HFFc6 (cell line): ENCODE measurements at regions not wholly inside any gene's neighbourhood (a gene's known extent, or its start where the extent isn't known, plus 50 kb on each side); places are given as distances from the start of the nearest gene placed in this dataset.

Source experiments
- DNase-seq: peaks from one replicate; pipeline ENCODE4 v3.0.0-alpha.2; 2018
- H3K27ac Mint-ChIP-seq: 2 replicates; pipeline ENCODE4 v1.8.0; 2020; ENCODE audit warnings: mild to moderate bottlenecking, mixed read lengths
- H3K27me3 Mint-ChIP-seq: 2 replicates; pipeline ENCODE4 v1.8.0; 2021; ENCODE audit warnings: mild to moderate bottlenecking, moderate library complexity, mixed read lengths; ENCODE audit not compliant: insufficient read depth
- H3K36me3 Mint-ChIP-seq: 2 replicates; pipeline ENCODE4 v1.8.0; 2021; ENCODE audit warnings: low read depth, mixed read lengths
- H3K4me1 Mint-ChIP-seq: 2 replicates; pipeline ENCODE4 v1.8.0; 2020; ENCODE audit warnings: low read depth, mixed read lengths
- H3K4me3 Mint-ChIP-seq: 2 replicates; pipeline ENCODE4 v1.8.0; 2020; ENCODE audit warnings: mild to moderate bottlenecking, moderate library complexity, mixed read lengths
- H3K9me3 Mint-ChIP-seq: 2 replicates; pipeline ENCODE4 v1.8.0; 2020; ENCODE audit warnings: mild to moderate bottlenecking, mixed read lengths
- TF ChIP-seq, protein P1 (sequence below): fragments of 200-600 bp; sonication (generic); IDR thresholded peaks from 2 replicates; pipeline ENCODE4 v1.5.0; 2021; ENCODE audit warnings: antibody characterized with exemption, mild to moderate bottlenecking

DNA sequence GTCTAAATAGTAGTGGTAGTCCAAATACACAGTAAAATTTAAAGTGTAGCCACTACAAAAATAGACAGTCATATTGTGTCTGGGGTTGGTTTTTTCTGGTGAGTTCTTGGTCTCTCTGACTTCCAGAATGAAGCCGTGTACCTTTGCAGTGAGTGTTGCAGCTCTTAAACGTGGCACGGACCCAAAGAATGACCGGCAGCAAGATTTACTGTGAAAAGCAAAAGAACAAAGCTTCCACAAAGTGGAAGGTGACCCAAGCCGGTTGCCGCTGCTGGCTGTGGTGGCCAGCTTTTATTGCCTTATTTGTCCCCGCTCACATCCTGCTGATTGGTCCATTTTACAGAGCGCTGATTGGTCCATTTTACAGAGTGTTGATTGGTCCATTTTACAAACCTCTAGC is 188.7 kb downstream of the ZNF608 start:
- Mint-ChIP-seq H3K27ac (no peak overlapping the region), H3K4me1 (no peaks in the 10 kb centered on the region), H3K27me3 (no peaks in the 10 kb centered on the region), H3K4me3 (no peak overlapping the region), H3K9me3 (no peaks in the 10 kb centered on the region), H3K36me3 (no peaks in the 10 kb centered on the region)
- DNase-seq, result no peak
- TF ChIP-seq, protein P1, sequence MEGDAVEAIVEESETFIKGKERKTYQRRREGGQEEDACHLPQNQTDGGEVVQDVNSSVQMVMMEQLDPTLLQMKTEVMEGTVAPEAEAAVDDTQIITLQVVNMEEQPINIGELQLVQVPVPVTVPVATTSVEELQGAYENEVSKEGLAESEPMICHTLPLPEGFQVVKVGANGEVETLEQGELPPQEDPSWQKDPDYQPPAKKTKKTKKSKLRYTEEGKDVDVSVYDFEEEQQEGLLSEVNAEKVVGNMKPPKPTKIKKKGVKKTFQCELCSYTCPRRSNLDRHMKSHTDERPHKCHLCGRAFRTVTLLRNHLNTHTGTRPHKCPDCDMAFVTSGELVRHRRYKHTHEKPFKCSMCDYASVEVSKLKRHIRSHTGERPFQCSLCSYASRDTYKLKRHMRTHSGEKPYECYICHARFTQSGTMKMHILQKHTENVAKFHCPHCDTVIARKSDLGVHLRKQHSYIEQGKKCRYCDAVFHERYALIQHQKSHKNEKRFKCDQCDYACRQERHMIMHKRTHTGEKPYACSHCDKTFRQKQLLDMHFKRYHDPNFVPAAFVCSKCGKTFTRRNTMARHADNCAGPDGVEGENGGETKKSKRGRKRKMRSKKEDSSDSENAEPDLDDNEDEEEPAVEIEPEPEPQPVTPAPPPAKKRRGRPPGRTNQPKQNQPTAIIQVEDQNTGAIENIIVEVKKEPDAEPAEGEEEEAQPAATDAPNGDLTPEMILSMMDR, result no peak

DNA sequence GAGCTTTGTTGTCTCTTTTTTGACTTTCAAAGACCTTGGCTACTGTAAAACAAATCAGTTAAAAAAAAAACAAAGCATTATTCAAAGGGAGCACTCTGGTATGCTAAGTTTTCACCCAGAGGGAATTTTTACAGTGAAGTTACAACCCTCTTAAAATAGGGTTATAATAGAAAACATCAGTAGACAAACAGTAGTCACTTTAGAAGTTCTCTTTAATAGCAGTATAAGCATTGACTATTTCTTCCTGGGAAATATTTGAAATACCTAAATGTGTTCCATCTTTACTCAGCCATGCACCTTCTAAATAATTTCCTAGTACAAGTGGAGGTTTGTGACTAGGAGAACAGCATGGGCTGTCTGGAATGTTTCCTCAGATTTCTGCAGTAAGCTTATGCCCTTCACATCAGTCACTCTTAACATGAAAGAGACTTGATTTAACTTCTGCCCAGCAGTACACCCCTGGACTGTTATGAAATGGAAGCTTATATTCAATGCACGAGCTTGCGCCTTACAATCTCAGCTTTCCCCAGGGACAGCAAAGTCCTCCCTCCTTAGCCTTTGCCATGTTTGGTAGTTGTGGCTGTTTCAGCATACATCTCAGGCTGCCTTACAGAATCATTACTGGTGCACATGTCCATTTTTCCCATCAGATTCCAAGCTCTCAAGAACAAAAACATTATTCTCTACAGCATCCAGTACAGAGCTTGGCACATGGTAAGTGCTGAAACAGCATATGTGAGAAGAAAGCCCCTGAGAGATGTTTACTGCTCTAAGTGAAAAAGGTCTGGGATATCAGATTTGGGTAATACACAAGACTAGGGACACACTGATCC is 191.5 kb downstream of the ZNF608 start:
- H3K9me3 Mint-ChIP-seq, result no peaks in the 10 kb centered on the region
- TF ChIP-seq, protein P1, result no peak
- H3K4me3 Mint-ChIP-seq, result no peak overlapping the region
- no peaks in the 10 kb centered on the region for H3K36me3 Mint-ChIP-seq
- H3K27me3 Mint-ChIP-seq, result peaks cover 8% of the 10 kb centered on the region; the same call in 1 of the 2 replicates
- no peak for DNase-seq
- H3K4me1 Mint-ChIP-seq, result no peaks in the 10 kb centered on the region
- no peak overlapping the region for H3K27ac Mint-ChIP-seq

DNA sequence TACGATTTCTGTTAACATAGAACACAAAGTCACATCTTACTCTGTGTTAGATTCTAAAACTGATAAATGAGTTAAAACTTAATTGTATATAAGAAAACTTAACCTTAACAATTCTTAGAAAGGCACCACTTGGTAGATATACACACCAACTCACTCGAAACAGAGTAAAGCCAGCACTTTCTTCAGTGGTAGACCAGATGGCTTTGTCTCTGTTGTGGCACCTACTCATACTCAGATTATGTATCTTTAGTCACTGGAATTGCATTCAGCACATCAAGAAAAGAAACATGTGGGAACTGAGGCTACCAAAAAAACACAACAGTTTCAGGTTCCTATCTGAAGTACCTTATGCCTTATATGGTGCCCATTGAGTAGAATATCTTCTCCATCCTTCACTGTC is 192.5 kb downstream of the ZNF608 start:
- no peaks in the 10 kb centered on the region for H3K36me3 Mint-ChIP-seq
- no peak for DNase-seq
- TF ChIP-seq, protein P1, result no peak
- H3K4me3 Mint-ChIP-seq, result no peak overlapping the region
- peaks cover 8% of the 10 kb centered on the region; the same call in 1 of the 2 replicates for H3K27me3 Mint-ChIP-seq
- H3K4me1 Mint-ChIP-seq, result no peaks in the 10 kb centered on the region
- no peak overlapping the region for H3K27ac Mint-ChIP-seq
- H3K9me3 Mint-ChIP-seq, result no peaks in the 10 kb centered on the region

DNA sequence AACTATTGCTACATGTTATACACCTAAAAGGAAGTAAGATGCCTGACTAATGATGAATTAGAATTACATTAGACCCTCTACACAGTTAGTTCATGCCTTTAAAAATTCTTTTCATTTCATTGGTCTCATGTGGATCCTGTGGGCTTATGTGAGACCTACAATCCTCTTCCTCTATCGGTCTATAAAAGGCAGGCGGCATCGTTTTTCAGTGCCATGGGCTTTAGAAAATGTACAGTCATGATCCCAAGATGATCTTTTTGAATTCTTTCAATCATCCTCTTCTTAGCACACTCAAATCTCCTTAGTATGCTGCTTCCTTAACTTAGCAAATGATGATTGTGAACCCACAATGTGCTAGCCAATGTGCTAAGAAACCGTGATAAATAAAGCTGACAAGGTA is 193.9 kb downstream of the ZNF608 start:
- Mint-ChIP-seq H3K4me3 (no peak overlapping the region), H3K27me3 (peaks cover 8% of the 10 kb centered on the region; the same call in 1 of the 2 replicates), H3K9me3 (no peaks in the 10 kb centered on the region), H3K4me1 (no peaks in the 10 kb centered on the region), H3K27ac (no peak overlapping the region), H3K36me3 (no peaks in the 10 kb centered on the region)
- TF ChIP-seq, protein P1, result no peak
- no peak for DNase-seq

DNA sequence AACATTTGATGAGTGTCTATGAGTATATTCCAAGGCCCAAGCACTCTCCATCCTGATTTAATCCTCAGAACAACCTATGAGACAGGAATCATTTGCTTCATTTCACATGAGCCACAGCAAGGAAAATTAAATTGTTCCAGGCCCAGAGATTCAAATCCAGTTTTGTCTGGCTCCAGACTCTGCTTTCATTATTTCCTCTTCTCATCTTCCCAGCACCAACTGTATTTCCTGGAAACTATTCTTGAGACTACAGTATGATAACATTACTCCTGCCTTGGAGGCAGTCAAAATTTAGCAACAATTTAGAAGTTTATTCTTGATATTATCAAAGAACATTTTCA is 194.5 kb downstream of the ZNF608 start:
- no peaks in the 10 kb centered on the region for H3K4me1 Mint-ChIP-seq
- H3K27me3 Mint-ChIP-seq, result peaks cover 8% of the 10 kb centered on the region; the same call in 1 of the 2 replicates
- H3K9me3 Mint-ChIP-seq, result no peaks in the 10 kb centered on the region
- DNase-seq, result no peak
- TF ChIP-seq, protein P1, result no peak
- no peak overlapping the region for H3K27ac Mint-ChIP-seq
- no peaks in the 10 kb centered on the region for H3K36me3 Mint-ChIP-seq
- H3K4me3 Mint-ChIP-seq, result no peak overlapping the region
